HCT116 (cell line): ENCODE measurements at regions not wholly inside any gene's neighbourhood (a gene's known extent, or its start where the extent isn't known, plus 50 kb on each side); places are given as distances from the start of the nearest gene placed in this dataset.

Source experiments
- ATAC-seq: fragments of 200-7000 bp; cut with Tn5 transposase; 2 replicates; pipeline ENCODE4 v1.9.1; 2020; ENCODE audit warnings: mild to moderate bottlenecking, moderate library complexity
- BruUV-seq: library from RNA; stranded (reverse); fragments of 400-500 nt; replicated peaks from 2 replicates; lab custom pipeline; 2021; lab: Mats Ljungman, UMichigan
- CTCF ChIA-PET: fragments of 300-600 bp; sonication (Branson Sonifier 250); formaldehyde crosslinking; loops from one replicate; lab custom pipeline; 2021; ENCODE audit warnings: antibody characterized with exemption; lab: Charles Lee
- POLR2A ChIA-PET: fragments of 300-600, 350-600 bp; sonication (Branson Sonifier 250); formaldehyde crosslinking; loops from one replicate; lab custom pipeline; 2021; ENCODE audit warnings: antibody characterized with exemption; lab: Charles Lee
- RAD21 ChIA-PET, 2 experiments: fragments of 300-600 bp; sonication (Branson Sonifier 250); formaldehyde crosslinking; loops; one replicate each; lab custom pipeline; 2023; ENCODE audit warnings: low total read pairs in 2 of 2; ENCODE audit not compliant: uncharacterized antibody in 2 of 2, unreplicated experiment in 2 of 2, low non-redundant PET in 1 of 2; lab: Charles Lee
- DNase-seq: peaks from one replicate; pipeline ENCODE4 v3.0.0-alpha.2; 2010; ENCODE audit warnings: low read depth, low spot score
- H2AFZ ChIP-seq: fragments of 200-600 bp; shearing (Covaris generic), sonication (generic); 2 replicates; pipeline ENCODE4 v1.6.1; 2017; ENCODE audit warnings: low read depth, mixed run types, mixed read lengths, antibody characterized with exemption, low read length; ENCODE audit not compliant: poor library complexity, severe bottlenecking
- H3K27ac ChIP-seq: 2 replicates; pipeline ENCODE4 v1.5.1; 2012; ENCODE audit warnings: low read depth, low read length
- H3K27me3 ChIP-seq: fragments of 200-600 bp; sonication (generic); 2 replicates; pipeline ENCODE4 v1.6.1; 2016; ENCODE audit warnings: mixed run types, low read length, mixed read lengths; ENCODE audit not compliant: insufficient read depth
- H3K36me3 ChIP-seq, 2 experiments: fragments of 200-500 bp in 1 of 2; fragments of 200-600 bp in 1 of 2; sonication (Bioruptor generic) in 1 of 2; sonication (generic) in 1 of 2; 2 replicates each; pipeline versions ENCODE4 v1.5.1 to v1.6.1; 2014 to 2016; ENCODE audit warnings: low read length in 2 of 2, inconsistent platforms in 1 of 2, mixed read lengths in 1 of 2, mixed run types in 1 of 2; ENCODE audit not compliant: insufficient read depth in 2 of 2, control insufficient read depth in 1 of 2
- H3K4me1 ChIP-seq, 2 experiments: fragments of 200-600 bp in 1 of 2; sonication (generic) in 1 of 2; 2 replicates each; pipeline versions ENCODE4 v1.5.1 to v1.6.1; 2012 to 2017; ENCODE audit warnings: low read length in 2 of 2, inconsistent platforms in 1 of 2, mild to moderate bottlenecking in 1 of 2, mixed read lengths in 1 of 2, mixed run types in 1 of 2, moderate library complexity in 1 of 2; ENCODE audit not compliant: insufficient read depth in 2 of 2, control insufficient read depth in 1 of 2
- H3K4me2 ChIP-seq: fragments of 200-600 bp; sonication (generic); 2 replicates; pipeline ENCODE4 v1.6.1; 2017; ENCODE audit warnings: mixed run types, low read length, mixed read lengths
- H3K4me3 ChIP-seq, 2 experiments: fragments of 200-600 bp in 1 of 2; sonication (generic) in 1 of 2; replicated peaks in 1 of 2; 2 replicates each; pipeline ENCODE4 v1.5.1; 2011 to 2016; ENCODE audit warnings: low read length in 2 of 2, control low read depth in 1 of 2, low read depth in 1 of 2, mild to moderate bottlenecking in 1 of 2, mixed read lengths in 1 of 2, mixed run types in 1 of 2
- H3K79me2 ChIP-seq: fragments of 200-600 bp; sonication (generic); 2 replicates; pipeline ENCODE4 v1.6.1; 2017; ENCODE audit warnings: mild to moderate bottlenecking, mixed run types, low read length, moderate library complexity, mixed read lengths; ENCODE audit not compliant: insufficient read depth
- H3K9ac ChIP-seq: fragments of 200-600 bp; sonication (generic); 2 replicates; pipeline ENCODE4 v1.6.1; 2016; ENCODE audit warnings: low read length, mixed read lengths
- H3K9me2 ChIP-seq: fragments of 200-600 bp; sonication (generic), shearing (Covaris generic); 2 replicates; pipeline ENCODE4 v1.6.1; 2017; ENCODE audit warnings: mixed run types, mild to moderate bottlenecking, moderate library complexity; ENCODE audit not compliant: insufficient read depth
- H3K9me3 ChIP-seq, 2 experiments: fragments of 200-500 bp in 1 of 2; fragments of 200-600 bp in 1 of 2; sonication (Bioruptor generic) in 1 of 2; sonication (generic) in 1 of 2; 2 replicates each; pipeline ENCODE4 v1.6.1; 2014 to 2017; ENCODE audit warnings: low read length in 2 of 2, mixed read lengths in 2 of 2, inconsistent platforms in 1 of 2, low read depth in 1 of 2, mild to moderate bottlenecking in 1 of 2, mixed run types in 1 of 2, moderate library complexity in 1 of 2; ENCODE audit not compliant: control insufficient read depth in 1 of 2, insufficient read depth in 1 of 2
- H4K20me1 ChIP-seq: fragments of 200-600 bp; sonication (generic), shearing (Covaris generic); 2 replicates; pipeline ENCODE4 v1.6.1; 2017; ENCODE audit warnings: mixed run types, mild to moderate bottlenecking, moderate library complexity; ENCODE audit not compliant: insufficient read depth
- ATF3 ChIP-seq: IDR thresholded peaks from 2 replicates; pipeline ENCODE4 v1.6.1; 2012
- CBX3 ChIP-seq: IDR thresholded peaks from 2 replicates; pipeline ENCODE4 v1.6.1; 2012; ENCODE audit warnings: low read depth
- CEBPB ChIP-seq: IDR thresholded peaks from 2 replicates; pipeline ENCODE4 v1.6.1; 2012; ENCODE audit warnings: low read depth
- CTCF ChIP-seq, 3 experiments: fragments of 200-600 bp in 1 of 3; sonication (generic) in 1 of 3; IDR thresholded peaks in 2 of 3; conservative IDR thresholded peaks in 1 of 3; 2 replicates each; pipeline ENCODE4 v1.5.1; 2012 to 2017; ENCODE audit warnings: low read depth in 2 of 3, low read length in 2 of 3, antibody characterized with exemption in 1 of 3, borderline replicate concordance in 1 of 3, control low read depth in 1 of 3, mild to moderate bottlenecking in 1 of 3, mixed read lengths in 1 of 3, mixed run types in 1 of 3, moderate library complexity in 1 of 3; ENCODE audit not compliant: insufficient read depth in 1 of 3
- EGR1 ChIP-seq: IDR thresholded peaks from 2 replicates; pipeline ENCODE4 v1.6.1; 2012; ENCODE audit warnings: low read depth
- EZH2phosphoT487 ChIP-seq: fragments of 200-600 bp; IDR thresholded peaks from 2 replicates; pipeline ENCODE4 v1.6.1; 2018; ENCODE audit warnings: antibody characterized with exemption, borderline replicate concordance
- FOSL1 ChIP-seq: IDR thresholded peaks from 2 replicates; pipeline ENCODE4 v1.6.1; 2012; ENCODE audit warnings: low read depth
- JUND ChIP-seq: IDR thresholded peaks from 2 replicates; pipeline ENCODE4 v1.6.1; 2012
- MAX ChIP-seq: IDR thresholded peaks from 2 replicates; pipeline ENCODE4 v1.6.1; 2012
- POLR2A ChIP-seq: IDR thresholded peaks from 2 replicates; pipeline ENCODE4 v1.7.0; 2011; ENCODE audit warnings: borderline replicate concordance; ENCODE audit not compliant: insufficient read depth, insufficient read length; ENCODE audit errors: extremely low read depth
- REST ChIP-seq: IDR thresholded peaks from 2 replicates; pipeline ENCODE4 v1.6.1; 2012; ENCODE audit warnings: low read depth
- YY1 ChIP-seq: IDR thresholded peaks from 2 replicates; pipeline ENCODE4 v1.6.1; 2011; ENCODE audit warnings: low read length, low read depth, moderate library complexity, mild to moderate bottlenecking; ENCODE audit not compliant: insufficient replicate concordance; ENCODE audit errors: extremely low read depth
- ZBTB33 ChIP-seq: IDR thresholded peaks from 2 replicates; pipeline ENCODE4 v1.6.1; 2011; ENCODE audit warnings: mild to moderate bottlenecking, low read length, moderate library complexity; ENCODE audit not compliant: insufficient replicate concordance; ENCODE audit errors: extremely low read depth
- ZFX ChIP-seq: fragments of 450-650 bp; IDR thresholded peaks from 2 replicates; pipeline ENCODE4 v1.6.1; 2017
- intact Hi-C: fragments of 100-400 bp; cut with micrococcal nuclease; formaldehyde crosslinking; loops from 2 replicates; pipeline ENCODE4 v1.10.0; 2022

GRCh38 chr15:25137013-25137412 is 182.2 kb downstream of the SNRPN start:
- H3K27ac ChIP-seq = no peak overlapping the region
- H3K9me3 ChIP-seq = peaks cover 3 to 45% of the 10 kb centered on the region in 2 experiments; a peak in 2 of 4 replicates
- no peak for ATAC-seq
- no peaks in the 10 kb centered on the region for H3K27me3 ChIP-seq
- no peak overlapping the region for H3K9ac ChIP-seq
- DNase-seq = no peak
- intact Hi-C loops = no loop called here
- TF ChIP-seq JUND (no peak), FOSL1 (no peak), POLR2A (no peak), ZFX (no peak), CTCF (IDR thresholded peaks at IDR 0.05 in 2 of 3, conservative IDR thresholded peaks at IDR 0.05 in 1 of 3; ENCODE audit: borderline replicate concordance in 1 of 3, insufficient read depth in 1 of 3, low read depth in 2 of 3, low read length in 2 of 3) (no peak), EGR1 (no peak), EZH2phosphoT487 (no peak), MAX (no peak), YY1 (no peak), ATF3 (no peak), CEBPB (no peak), ZBTB33 (no peak), REST (no peak), CBX3 (no peak)
- no peaks in the 10 kb centered on the region for H3K4me1 ChIP-seq
- ChIA-PET CTCF (no interaction called here), RAD21 (no interaction called here), POLR2A (no interaction called here)
- no peaks in the 10 kb centered on the region for H3K9me2 ChIP-seq
- no peak overlapping the region for H3K4me2 ChIP-seq
- no peak overlapping the region for H2AFZ ChIP-seq
- H3K36me3 ChIP-seq = no peaks in the 10 kb centered on the region
- H3K79me2 ChIP-seq = no peaks in the 10 kb centered on the region
- BruUV-seq = no TSS peak
- no peaks in the 10 kb centered on the region for H4K20me1 ChIP-seq
- no peak overlapping the region for H3K4me3 ChIP-seq
